ENCODE measurements at regions not wholly inside any gene's neighbourhood (a gene's known extent, or its start where the extent isn't known, plus 50 kb on each side); places are given as distances from the start of the nearest gene placed in this dataset.

DNA sequence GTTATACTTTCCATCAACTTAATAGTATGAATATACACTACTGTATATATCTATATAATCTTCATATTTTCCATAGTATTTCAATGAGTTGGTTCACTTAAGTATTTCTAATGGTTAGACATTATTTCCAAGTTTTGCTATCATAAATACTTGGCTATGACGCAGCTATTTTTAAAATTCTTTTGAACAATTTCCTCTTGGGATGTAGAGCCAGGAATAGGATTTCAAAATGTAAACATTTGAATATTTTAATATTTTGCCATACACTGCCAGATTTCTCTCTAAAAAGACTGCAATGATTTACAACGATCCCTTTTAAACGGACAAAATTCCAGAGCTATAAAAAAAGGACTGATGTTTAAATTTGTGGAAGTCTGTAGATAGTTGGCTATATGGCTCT lies 95.6 kb downstream of the NUP35 start:
- TF ChIP-seq, protein P1, sequence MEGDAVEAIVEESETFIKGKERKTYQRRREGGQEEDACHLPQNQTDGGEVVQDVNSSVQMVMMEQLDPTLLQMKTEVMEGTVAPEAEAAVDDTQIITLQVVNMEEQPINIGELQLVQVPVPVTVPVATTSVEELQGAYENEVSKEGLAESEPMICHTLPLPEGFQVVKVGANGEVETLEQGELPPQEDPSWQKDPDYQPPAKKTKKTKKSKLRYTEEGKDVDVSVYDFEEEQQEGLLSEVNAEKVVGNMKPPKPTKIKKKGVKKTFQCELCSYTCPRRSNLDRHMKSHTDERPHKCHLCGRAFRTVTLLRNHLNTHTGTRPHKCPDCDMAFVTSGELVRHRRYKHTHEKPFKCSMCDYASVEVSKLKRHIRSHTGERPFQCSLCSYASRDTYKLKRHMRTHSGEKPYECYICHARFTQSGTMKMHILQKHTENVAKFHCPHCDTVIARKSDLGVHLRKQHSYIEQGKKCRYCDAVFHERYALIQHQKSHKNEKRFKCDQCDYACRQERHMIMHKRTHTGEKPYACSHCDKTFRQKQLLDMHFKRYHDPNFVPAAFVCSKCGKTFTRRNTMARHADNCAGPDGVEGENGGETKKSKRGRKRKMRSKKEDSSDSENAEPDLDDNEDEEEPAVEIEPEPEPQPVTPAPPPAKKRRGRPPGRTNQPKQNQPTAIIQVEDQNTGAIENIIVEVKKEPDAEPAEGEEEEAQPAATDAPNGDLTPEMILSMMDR (optimal IDR thresholded peaks at IDR 0.05 in 1 of 3, IDR thresholded peaks at IDR 0.05 in 1 of 3, conservative IDR thresholded peaks at IDR 0.05 in 1 of 3; ENCODE audit: extremely low read depth in 1 of 3, insufficient read depth in 2 of 3, low read length in 3 of 3): no peak
- no peak for TF ChIP-seq EZH2 (IDR thresholded peaks at IDR 0.05; ENCODE audit: low read length)

All from keratinocyte (primary cell).